ENCODE measurements at regions not wholly inside any gene's neighbourhood (a gene's known extent, or its start where the extent isn't known, plus 50 kb on each side); places are given as distances from the start of the nearest gene placed in this dataset.

DNA sequence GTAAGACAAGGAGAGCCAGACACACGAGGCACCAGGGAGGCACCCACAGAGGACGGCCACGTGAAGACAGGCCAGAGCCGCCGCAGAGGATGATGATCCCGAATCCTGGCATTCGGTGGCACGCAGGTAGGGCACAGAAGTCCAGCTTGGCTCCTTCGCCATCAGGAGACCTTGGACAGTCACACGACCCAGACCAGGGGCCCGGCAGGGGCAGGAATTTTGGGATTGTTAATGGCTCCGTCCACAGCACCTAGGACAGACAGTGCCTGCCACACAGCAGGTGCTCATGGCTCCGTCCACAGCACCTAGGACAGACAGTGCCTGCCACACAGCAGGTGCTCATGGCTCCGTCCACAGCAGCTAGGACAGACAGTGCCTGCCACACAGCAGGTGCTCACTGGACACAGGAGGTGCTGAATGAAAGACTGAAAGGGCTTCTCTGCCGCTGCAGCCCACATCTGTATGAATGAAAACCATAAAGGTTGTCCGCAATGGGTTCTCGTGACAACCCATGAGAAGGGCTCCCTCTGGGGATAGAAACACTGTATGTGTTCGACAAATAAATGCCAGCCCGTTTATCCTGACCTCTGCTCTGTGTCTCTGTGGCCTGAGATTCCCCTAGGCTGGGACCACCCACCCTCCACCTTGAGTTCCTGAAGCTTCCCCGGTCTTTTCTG is 341.6 kb downstream of the CTTN start:
- TF ChIP-seq, protein P1, sequence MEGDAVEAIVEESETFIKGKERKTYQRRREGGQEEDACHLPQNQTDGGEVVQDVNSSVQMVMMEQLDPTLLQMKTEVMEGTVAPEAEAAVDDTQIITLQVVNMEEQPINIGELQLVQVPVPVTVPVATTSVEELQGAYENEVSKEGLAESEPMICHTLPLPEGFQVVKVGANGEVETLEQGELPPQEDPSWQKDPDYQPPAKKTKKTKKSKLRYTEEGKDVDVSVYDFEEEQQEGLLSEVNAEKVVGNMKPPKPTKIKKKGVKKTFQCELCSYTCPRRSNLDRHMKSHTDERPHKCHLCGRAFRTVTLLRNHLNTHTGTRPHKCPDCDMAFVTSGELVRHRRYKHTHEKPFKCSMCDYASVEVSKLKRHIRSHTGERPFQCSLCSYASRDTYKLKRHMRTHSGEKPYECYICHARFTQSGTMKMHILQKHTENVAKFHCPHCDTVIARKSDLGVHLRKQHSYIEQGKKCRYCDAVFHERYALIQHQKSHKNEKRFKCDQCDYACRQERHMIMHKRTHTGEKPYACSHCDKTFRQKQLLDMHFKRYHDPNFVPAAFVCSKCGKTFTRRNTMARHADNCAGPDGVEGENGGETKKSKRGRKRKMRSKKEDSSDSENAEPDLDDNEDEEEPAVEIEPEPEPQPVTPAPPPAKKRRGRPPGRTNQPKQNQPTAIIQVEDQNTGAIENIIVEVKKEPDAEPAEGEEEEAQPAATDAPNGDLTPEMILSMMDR (IDR thresholded peaks at IDR 0.05; ENCODE audit: poor library complexity) = no peak
- TF ChIP-seq EZH2 (IDR thresholded peaks at IDR 0.05; ENCODE audit: borderline replicate concordance) = no peak
